Activated CD4-positive, alpha-beta T cell treated with anti-CD3 and anti-CD28 coated beads, Interleukin-2, amount 10 ng/mL, durations not matched to agents 24 days and 14 days (primary cell): ENCODE measurements at regions not wholly inside any gene's neighbourhood (a gene's known extent, or its start where the extent isn't known, plus 50 kb on each side); places are given as distances from the start of the nearest gene placed in this dataset.
A peak's percentile ranks its signal among the peaks of the same experiment; 100 is the strongest.
"Not testable (repeated sequence)": the region's sequence is repeated elsewhere in the genome, so short reads cannot be mapped to it uniquely, and the experiment has no call there.

Source experiments
- DNase-seq: peaks from one replicate; pipeline ENCODE4 v3.0.0; 2022
- H3K27ac Mint-ChIP-seq: one replicate; pipeline ENCODE4 v1.8.0; 2022; ENCODE audit warnings: mild to moderate bottlenecking, mixed read lengths
- H3K27me3 Mint-ChIP-seq: one replicate; pipeline ENCODE4 v1.8.0; 2022; ENCODE audit warnings: mixed read lengths
- H3K36me3 Mint-ChIP-seq: one replicate; pipeline ENCODE4 v1.8.0; 2022; ENCODE audit warnings: low read depth, mild to moderate bottlenecking, mixed read lengths
- H3K4me1 Mint-ChIP-seq: one replicate; pipeline ENCODE4 v1.8.0; 2021; ENCODE audit warnings: mixed read lengths
- H3K4me3 Mint-ChIP-seq: one replicate; pipeline ENCODE4 v1.8.0; 2022; ENCODE audit warnings: mild to moderate bottlenecking, moderate library complexity, mixed read lengths
- H3K9me3 Mint-ChIP-seq: one replicate; pipeline ENCODE4 v1.8.0; 2021; ENCODE audit warnings: mixed read lengths
- intact Hi-C: fragments of 100-400 bp; cut with micrococcal nuclease; formaldehyde crosslinking; loops from one replicate; pipeline ENCODE4 v1.15.1; 2023

- Mint-ChIP-seq H3K36me3 (peaks cover 6% of the 10 kb centered on the region), H3K9me3 (peaks cover 11% of the 10 kb centered on the region), H3K27ac (no peak overlapping the region), H3K4me1 (peaks cover 15% of the 10 kb centered on the region), H3K27me3 (peaks cover 7% of the 10 kb centered on the region), H3K4me3 (no peak overlapping the region)
- DNase-seq: no peak
- intact Hi-C loops: no loop called here
Observed at GRCh38 chr1:168490306-168490705, 53.5 kb downstream of the XCL2 start.

- Mint-ChIP-seq H3K27ac (no peak overlapping the region), H3K9me3 (peaks cover 10% of the 10 kb centered on the region), H3K4me1 (peaks cover 31% of the 10 kb centered on the region), H3K4me3 (no peak overlapping the region), H3K36me3 (peaks cover 6% of the 10 kb centered on the region), H3K27me3 (peaks cover 7% of the 10 kb centered on the region)
- no peak for DNase-seq
- intact Hi-C loops: no loop called here
Observed at GRCh38 chr1:168488138-168488537, 55.7 kb downstream of the XCL2 start.

- H3K36me3 Mint-ChIP-seq, intact Hi-C loops, DNase-seq, H3K27ac Mint-ChIP-seq, H3K4me3 Mint-ChIP-seq, H3K27me3 Mint-ChIP-seq: not testable (repeated sequence)
- H3K9me3 Mint-ChIP-seq: peaks cover 13% of the 10 kb centered on the region
- H3K4me1 Mint-ChIP-seq: peaks cover 34% of the 10 kb centered on the region
Observed at GRCh38 chr1:168486820-168487219, 57.0 kb downstream of the XCL2 start.

- H3K4me3 Mint-ChIP-seq: peak overlapping the region; percentile 18
- peaks cover 6% of the 10 kb centered on the region for H3K36me3 Mint-ChIP-seq
- peaks cover 39% of the 10 kb centered on the region for H3K4me1 Mint-ChIP-seq
- peak; percentile 69 for DNase-seq
- H3K27ac Mint-ChIP-seq: peak overlapping the region; percentile 27
- no peaks in the 10 kb centered on the region for H3K27me3 Mint-ChIP-seq
- intact Hi-C loops: no loop called here
- H3K9me3 Mint-ChIP-seq: peaks cover 13% of the 10 kb centered on the region
Observed at GRCh38 chr1:168485048-168485447, 58.7 kb downstream of the XCL2 start.

- Mint-ChIP-seq H3K27me3 (no peaks in the 10 kb centered on the region), H3K4me1 (peaks cover 42% of the 10 kb centered on the region), H3K4me3 (peak overlapping the region; percentile 9), H3K27ac (peak overlapping the region; percentile 68), H3K36me3 (peaks cover 6% of the 10 kb centered on the region), H3K9me3 (peaks cover 13% of the 10 kb centered on the region)
- no peak for DNase-seq
- intact Hi-C loops: no loop called here
Observed at GRCh38 chr1:168484083-168484482, 59.7 kb downstream of the XCL2 start.

- Mint-ChIP-seq H3K27me3 (no peaks in the 10 kb centered on the region), H3K4me1 (peaks cover 42% of the 10 kb centered on the region), H3K27ac (no peak overlapping the region), H3K36me3 (peaks cover 6% of the 10 kb centered on the region), H3K9me3 (peaks cover 13% of the 10 kb centered on the region), H3K4me3 (no peak overlapping the region)
- DNase-seq: no peak
- intact Hi-C loops: no loop called here
Observed at GRCh38 chr1:168483539-168483938, 60.3 kb downstream of the XCL2 start.

- H3K9me3 Mint-ChIP-seq: peaks cover 13% of the 10 kb centered on the region
- H3K27ac Mint-ChIP-seq: no peak overlapping the region
- peaks cover 45% of the 10 kb centered on the region for H3K4me1 Mint-ChIP-seq
- H3K4me3 Mint-ChIP-seq: no peak overlapping the region
- H3K27me3 Mint-ChIP-seq: no peaks in the 10 kb centered on the region
- intact Hi-C loops: no loop called here
- no peak for DNase-seq
- H3K36me3 Mint-ChIP-seq: peaks cover 6% of the 10 kb centered on the region
Observed at GRCh38 chr1:168482106-168482505, 61.7 kb downstream of the XCL2 start.

GRCh38 chr1:168481586-168481985, 62.2 kb downstream of the XCL2 start:
- peaks cover 46% of the 10 kb centered on the region for H3K4me1 Mint-ChIP-seq
- peaks cover 13% of the 10 kb centered on the region for H3K9me3 Mint-ChIP-seq
- H3K27ac Mint-ChIP-seq: no peak overlapping the region
- peaks cover 6% of the 10 kb centered on the region for H3K36me3 Mint-ChIP-seq
- H3K27me3 Mint-ChIP-seq: no peaks in the 10 kb centered on the region
- intact Hi-C loops: no loop called here
- no peak overlapping the region for H3K4me3 Mint-ChIP-seq
- no peak for DNase-seq

- H3K4me3 Mint-ChIP-seq: no peak overlapping the region
- H3K9me3 Mint-ChIP-seq: peaks cover 7% of the 10 kb centered on the region
- DNase-seq: no peak
- H3K27ac Mint-ChIP-seq: no peak overlapping the region
- H3K36me3 Mint-ChIP-seq: peaks cover under 1% of the 10 kb centered on the region
- H3K4me1 Mint-ChIP-seq: peaks cover 44% of the 10 kb centered on the region
- H3K27me3 Mint-ChIP-seq: no peaks in the 10 kb centered on the region
- intact Hi-C loops: no loop called here
Observed at GRCh38 chr1:168480997-168481396, 62.8 kb downstream of the XCL2 start.

- Mint-ChIP-seq H3K9me3 (peaks cover 17% of the 10 kb centered on the region), H3K4me1 (peaks cover 22% of the 10 kb centered on the region), H3K27me3 (no peaks in the 10 kb centered on the region), H3K4me3 (no peak overlapping the region), H3K36me3 (peaks cover 16% of the 10 kb centered on the region), H3K27ac (no peak overlapping the region)
- intact Hi-C loops: no loop called here
- no peak for DNase-seq
Observed at GRCh38 chr1:168477792-168478191, 66.0 kb downstream of the XCL2 start.

- DNase-seq: no peak
- Mint-ChIP-seq H3K9me3 (peaks cover 20% of the 10 kb centered on the region), H3K36me3 (peaks cover 18% of the 10 kb centered on the region), H3K27me3 (no peaks in the 10 kb centered on the region), H3K4me3 (no peak overlapping the region), H3K4me1 (peaks cover 21% of the 10 kb centered on the region), H3K27ac (no peak overlapping the region)
- intact Hi-C loops: no loop called here
Observed at GRCh38 chr1:168476588-168477385, 67.0 kb downstream of the XCL2 start.

DNA sequence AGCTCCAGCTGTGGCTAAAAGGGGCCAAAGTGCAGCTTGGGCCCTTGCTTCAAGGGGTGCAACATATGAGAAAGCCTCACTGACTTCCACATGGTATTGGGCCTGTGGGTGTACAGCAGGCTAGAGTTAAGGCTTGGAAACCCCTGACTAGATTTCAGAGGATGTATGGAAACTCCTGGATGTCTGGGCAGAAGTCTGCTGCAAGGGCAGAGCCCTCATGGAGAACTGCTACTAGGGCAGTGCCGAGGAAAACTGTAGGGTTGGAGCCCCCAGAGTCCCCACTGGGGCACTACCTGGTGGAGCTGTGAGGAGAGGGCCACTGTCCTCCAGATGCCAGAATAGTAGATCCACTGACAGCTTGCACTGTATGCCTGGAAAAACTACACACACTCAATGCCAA, 69.5 kb downstream of the XCL2 start:
- Mint-ChIP-seq H3K27ac (no peak overlapping the region), H3K27me3 (no peaks in the 10 kb centered on the region), H3K9me3 (peaks cover 20% of the 10 kb centered on the region), H3K36me3 (peaks cover 18% of the 10 kb centered on the region), H3K4me1 (peaks cover 29% of the 10 kb centered on the region), H3K4me3 (no peak overlapping the region)
- no peak for DNase-seq
- intact Hi-C loops: loop anchor here (5.0 kb wide), 1 partner anchor 98 kb away; no protein-coding TSS in a partner anchor

GRCh38 chr1:168473126-168473525, 70.7 kb downstream of the XCL2 start:
- Mint-ChIP-seq H3K4me3 (no peak overlapping the region), H3K9me3 (peaks cover 20% of the 10 kb centered on the region), H3K36me3 (peaks cover 18% of the 10 kb centered on the region), H3K4me1 (peaks cover 39% of the 10 kb centered on the region), H3K27me3 (no peaks in the 10 kb centered on the region), H3K27ac (no peak overlapping the region)
- DNase-seq: no peak
- intact Hi-C loops: loop anchor here (5.0 kb wide), 1 partner anchor 99 kb away; no protein-coding TSS in a partner anchor

DNA sequence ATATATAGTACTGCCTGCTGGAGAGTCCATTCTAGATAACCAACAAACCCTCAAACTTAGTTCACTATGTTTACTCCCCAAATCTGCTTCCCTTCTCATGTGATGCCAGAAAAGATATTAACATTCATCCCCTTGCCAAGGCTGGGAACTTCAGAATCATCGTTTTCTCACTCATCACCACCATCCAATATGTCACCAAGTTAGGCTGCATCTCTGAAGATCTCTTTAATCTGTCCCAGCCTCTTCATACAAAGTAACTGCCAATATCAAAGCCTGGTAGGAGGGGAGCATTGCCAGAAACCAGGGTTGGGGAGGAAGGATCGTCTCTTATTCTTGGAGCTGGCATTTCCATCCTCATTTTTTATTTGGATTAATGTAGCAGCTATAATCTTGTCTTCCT, 71.6 kb downstream of the XCL2 start:
- Mint-ChIP-seq H3K27me3 (no peaks in the 10 kb centered on the region), H3K36me3 (peaks cover 18% of the 10 kb centered on the region), H3K9me3 (peaks cover 20% of the 10 kb centered on the region), H3K27ac (no peak overlapping the region), H3K4me3 (no peak overlapping the region), H3K4me1 (peaks cover 41% of the 10 kb centered on the region)
- DNase-seq: no peak
- intact Hi-C loops: loop anchor here (5.0 kb wide), 1 partner anchor 100 kb away; no protein-coding TSS in a partner anchor
